ENCODE measurements at regions not wholly inside any gene's neighbourhood (a gene's known extent, or its start where the extent isn't known, plus 50 kb on each side); places are given as distances from the start of the nearest gene placed in this dataset.

GRCh38 chr3:194816748-194817591, 131.3 kb downstream of the FAM43A start:
- DNase-seq (ENCODE audit: low spot score) = no peak
- Mint-ChIP-seq H3K27ac (no peak overlapping the region), H3K36me3 (ENCODE audit: low read depth) (no peaks in the 10 kb centered on the region), H3K27me3 (ENCODE audit: insufficient read depth) (peaks cover 19% of the 10 kb centered on the region), H3K4me1 (ENCODE audit: low read depth) (no peaks in the 10 kb centered on the region), H3K4me3 (no peak overlapping the region), H3K9me3 (no peaks in the 10 kb centered on the region)
- intact Hi-C loops (cut with micrococcal nuclease) = no loop called here

- Mint-ChIP-seq H3K4me1 (ENCODE audit: low read depth) (no peaks in the 10 kb centered on the region), H3K4me3 (no peak overlapping the region), H3K9me3 (no peaks in the 10 kb centered on the region), H3K27me3 (ENCODE audit: insufficient read depth) (peaks cover 14% of the 10 kb centered on the region), H3K36me3 (ENCODE audit: low read depth) (no peaks in the 10 kb centered on the region), H3K27ac (no peak overlapping the region)
- no peak for DNase-seq (ENCODE audit: low spot score)
- intact Hi-C loops (cut with micrococcal nuclease) = no loop called here
These were observed 131.9 kb downstream of the FAM43A start for GRCh38 chr3:194817592-194817930.

- Mint-ChIP-seq H3K4me3 (no peak overlapping the region), H3K4me1 (ENCODE audit: low read depth) (no peaks in the 10 kb centered on the region), H3K36me3 (ENCODE audit: low read depth) (no peaks in the 10 kb centered on the region), H3K9me3 (no peaks in the 10 kb centered on the region), H3K27ac (no peak overlapping the region), H3K27me3 (ENCODE audit: insufficient read depth) (peaks cover 10% of the 10 kb centered on the region)
- intact Hi-C loops (cut with micrococcal nuclease) = no loop called here
- no peak for DNase-seq (ENCODE audit: low spot score)
These were observed 132.3 kb downstream of the FAM43A start for GRCh38 chr3:194817936-194818335.

GRCh38 chr3:194824100-194824499, 138.4 kb downstream of the FAM43A start:
- Mint-ChIP-seq H3K4me1 (ENCODE audit: low read depth) (no peaks in the 10 kb centered on the region), H3K4me3 (no peak overlapping the region), H3K27me3 (ENCODE audit: insufficient read depth) (peaks cover 3% of the 10 kb centered on the region), H3K36me3 (ENCODE audit: low read depth) (no peaks in the 10 kb centered on the region), H3K9me3 (no peaks in the 10 kb centered on the region), H3K27ac (no peak overlapping the region)
- intact Hi-C loops (cut with micrococcal nuclease) = no loop called here
- DNase-seq (ENCODE audit: low spot score) = no peak

- H3K27me3 Mint-ChIP-seq (ENCODE audit: insufficient read depth) = peaks cover 3% of the 10 kb centered on the region
- intact Hi-C loops (cut with micrococcal nuclease) = no loop called here
- no peak overlapping the region for H3K27ac Mint-ChIP-seq
- no peaks in the 10 kb centered on the region for H3K36me3 Mint-ChIP-seq (ENCODE audit: low read depth)
- no peaks in the 10 kb centered on the region for H3K4me1 Mint-ChIP-seq (ENCODE audit: low read depth)
- H3K4me3 Mint-ChIP-seq = no peak overlapping the region
- DNase-seq (ENCODE audit: low spot score) = no peak
- no peaks in the 10 kb centered on the region for H3K9me3 Mint-ChIP-seq
These were observed 139.0 kb downstream of the FAM43A start for GRCh38 chr3:194824701-194825111.

GRCh38 chr3:194826594-194826993, 140.9 kb downstream of the FAM43A start:
- no peak overlapping the region for H3K27ac Mint-ChIP-seq
- H3K4me3 Mint-ChIP-seq = no peak overlapping the region
- H3K4me1 Mint-ChIP-seq (ENCODE audit: low read depth) = no peaks in the 10 kb centered on the region
- H3K27me3 Mint-ChIP-seq (ENCODE audit: insufficient read depth) = peaks cover 4% of the 10 kb centered on the region
- H3K36me3 Mint-ChIP-seq (ENCODE audit: low read depth) = no peaks in the 10 kb centered on the region
- intact Hi-C loops (cut with micrococcal nuclease) = no loop called here
- DNase-seq (ENCODE audit: low spot score) = no peak
- no peaks in the 10 kb centered on the region for H3K9me3 Mint-ChIP-seq

- Mint-ChIP-seq H3K27ac (no peak overlapping the region), H3K4me1 (ENCODE audit: low read depth) (no peaks in the 10 kb centered on the region), H3K36me3 (ENCODE audit: low read depth) (no peaks in the 10 kb centered on the region), H3K4me3 (no peak overlapping the region), H3K9me3 (no peaks in the 10 kb centered on the region), H3K27me3 (ENCODE audit: insufficient read depth) (peaks cover 4% of the 10 kb centered on the region)
- DNase-seq (ENCODE audit: low spot score) = no peak
- intact Hi-C loops (cut with micrococcal nuclease) = no loop called here
These were observed 141.8 kb downstream of the FAM43A start for GRCh38 chr3:194827486-194827885.

- no peak for DNase-seq (ENCODE audit: low spot score)
- Mint-ChIP-seq H3K4me1 (ENCODE audit: low read depth) (no peaks in the 10 kb centered on the region), H3K27me3 (ENCODE audit: insufficient read depth) (peaks cover 5% of the 10 kb centered on the region), H3K36me3 (ENCODE audit: low read depth) (no peaks in the 10 kb centered on the region), H3K4me3 (no peak overlapping the region), H3K9me3 (no peaks in the 10 kb centered on the region), H3K27ac (no peak overlapping the region)
- intact Hi-C loops (cut with micrococcal nuclease) = no loop called here
These were observed 142.4 kb downstream of the FAM43A start for GRCh38 chr3:194828116-194828515.

GRCh38 chr3:194828926-194829325, 143.2 kb downstream of the FAM43A start:
- no peaks in the 10 kb centered on the region for H3K36me3 Mint-ChIP-seq (ENCODE audit: low read depth)
- H3K4me3 Mint-ChIP-seq = no peak overlapping the region
- peaks cover 7% of the 10 kb centered on the region for H3K27me3 Mint-ChIP-seq (ENCODE audit: insufficient read depth)
- H3K4me1 Mint-ChIP-seq (ENCODE audit: low read depth) = no peaks in the 10 kb centered on the region
- intact Hi-C loops (cut with micrococcal nuclease) = no loop called here
- H3K27ac Mint-ChIP-seq = no peak overlapping the region
- no peaks in the 10 kb centered on the region for H3K9me3 Mint-ChIP-seq
- DNase-seq (ENCODE audit: low spot score) = no peak

GRCh38 chr3:194830401-194830800, 144.7 kb downstream of the FAM43A start:
- Mint-ChIP-seq H3K27me3 (ENCODE audit: insufficient read depth) (peaks cover 4% of the 10 kb centered on the region), H3K4me3 (no peak overlapping the region), H3K36me3 (ENCODE audit: low read depth) (no peaks in the 10 kb centered on the region), H3K27ac (no peak overlapping the region), H3K4me1 (ENCODE audit: low read depth) (no peaks in the 10 kb centered on the region), H3K9me3 (no peaks in the 10 kb centered on the region)
- DNase-seq (ENCODE audit: low spot score) = no peak
- intact Hi-C loops (cut with micrococcal nuclease) = no loop called here

- intact Hi-C loops (cut with micrococcal nuclease) = no loop called here
These were observed 145.3 kb downstream of the FAM43A start for GRCh38 chr3:194830978-194831377.

GRCh38 chr3:194832346-194833104, 146.8 kb downstream of the FAM43A start:
- intact Hi-C loops (cut with micrococcal nuclease) = no loop called here
- no peak for DNase-seq (ENCODE audit: low spot score)
- H3K27me3 Mint-ChIP-seq (ENCODE audit: insufficient read depth) = peaks cover 4% of the 10 kb centered on the region
- H3K9me3 Mint-ChIP-seq = no peaks in the 10 kb centered on the region
- H3K4me1 Mint-ChIP-seq (ENCODE audit: low read depth) = no peaks in the 10 kb centered on the region
- H3K27ac Mint-ChIP-seq = no peak overlapping the region
- no peak overlapping the region for H3K4me3 Mint-ChIP-seq
- no peaks in the 10 kb centered on the region for H3K36me3 Mint-ChIP-seq (ENCODE audit: low read depth)

More at GRCh38 chr3:194830978-194831377, 145.3 kb downstream of the FAM43A start:
- Mint-ChIP-seq H3K27me3 (ENCODE audit: insufficient read depth) (peaks cover 4% of the 10 kb centered on the region), H3K4me1 (ENCODE audit: low read depth) (no peaks in the 10 kb centered on the region), H3K4me3 (no peak overlapping the region), H3K9me3 (no peaks in the 10 kb centered on the region), H3K36me3 (ENCODE audit: low read depth) (no peaks in the 10 kb centered on the region), H3K27ac (no peak overlapping the region)
- no peak for DNase-seq (ENCODE audit: low spot score)

GRCh38 chr3:194833114-194833910, 147.6 kb downstream of the FAM43A start:
- Mint-ChIP-seq H3K27ac (no peak overlapping the region), H3K9me3 (no peaks in the 10 kb centered on the region)

More at GRCh38 chr3:194833114-194833910, 147.6 kb downstream of the FAM43A start:
- DNase-seq (ENCODE audit: low spot score) = no peak
- Mint-ChIP-seq H3K4me1 (ENCODE audit: low read depth) (no peaks in the 10 kb centered on the region), H3K4me3 (no peak overlapping the region), H3K36me3 (ENCODE audit: low read depth) (no peaks in the 10 kb centered on the region), H3K27me3 (ENCODE audit: insufficient read depth) (peaks cover 4% of the 10 kb centered on the region)
- intact Hi-C loops (cut with micrococcal nuclease) = no loop called here
